ENCODE measurements at regions not wholly inside any gene's neighbourhood (a gene's known extent, or its start where the extent isn't known, plus 50 kb on each side); places are given as distances from the start of the nearest gene placed in this dataset.

DNA sequence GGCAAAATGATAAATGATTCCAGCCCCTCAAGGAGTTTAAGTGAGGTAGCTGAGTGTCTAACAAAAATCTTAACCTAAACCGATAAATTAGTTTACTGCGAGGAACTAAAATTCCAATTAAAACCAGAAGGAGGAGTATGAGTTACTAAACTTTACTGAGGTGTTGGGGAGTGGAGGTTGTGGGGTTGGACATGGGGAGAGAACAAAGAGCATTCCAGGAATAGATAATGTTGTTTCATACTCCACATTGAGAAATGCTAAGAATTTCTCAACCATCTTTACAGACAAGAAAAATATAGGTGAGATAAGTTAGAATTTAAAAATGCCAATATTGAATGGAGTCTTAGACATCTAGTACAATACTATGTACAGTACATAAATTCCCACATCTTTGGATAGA, 488.6 kb downstream of the METTL15 start:
- TF ChIP-seq, protein P1, sequence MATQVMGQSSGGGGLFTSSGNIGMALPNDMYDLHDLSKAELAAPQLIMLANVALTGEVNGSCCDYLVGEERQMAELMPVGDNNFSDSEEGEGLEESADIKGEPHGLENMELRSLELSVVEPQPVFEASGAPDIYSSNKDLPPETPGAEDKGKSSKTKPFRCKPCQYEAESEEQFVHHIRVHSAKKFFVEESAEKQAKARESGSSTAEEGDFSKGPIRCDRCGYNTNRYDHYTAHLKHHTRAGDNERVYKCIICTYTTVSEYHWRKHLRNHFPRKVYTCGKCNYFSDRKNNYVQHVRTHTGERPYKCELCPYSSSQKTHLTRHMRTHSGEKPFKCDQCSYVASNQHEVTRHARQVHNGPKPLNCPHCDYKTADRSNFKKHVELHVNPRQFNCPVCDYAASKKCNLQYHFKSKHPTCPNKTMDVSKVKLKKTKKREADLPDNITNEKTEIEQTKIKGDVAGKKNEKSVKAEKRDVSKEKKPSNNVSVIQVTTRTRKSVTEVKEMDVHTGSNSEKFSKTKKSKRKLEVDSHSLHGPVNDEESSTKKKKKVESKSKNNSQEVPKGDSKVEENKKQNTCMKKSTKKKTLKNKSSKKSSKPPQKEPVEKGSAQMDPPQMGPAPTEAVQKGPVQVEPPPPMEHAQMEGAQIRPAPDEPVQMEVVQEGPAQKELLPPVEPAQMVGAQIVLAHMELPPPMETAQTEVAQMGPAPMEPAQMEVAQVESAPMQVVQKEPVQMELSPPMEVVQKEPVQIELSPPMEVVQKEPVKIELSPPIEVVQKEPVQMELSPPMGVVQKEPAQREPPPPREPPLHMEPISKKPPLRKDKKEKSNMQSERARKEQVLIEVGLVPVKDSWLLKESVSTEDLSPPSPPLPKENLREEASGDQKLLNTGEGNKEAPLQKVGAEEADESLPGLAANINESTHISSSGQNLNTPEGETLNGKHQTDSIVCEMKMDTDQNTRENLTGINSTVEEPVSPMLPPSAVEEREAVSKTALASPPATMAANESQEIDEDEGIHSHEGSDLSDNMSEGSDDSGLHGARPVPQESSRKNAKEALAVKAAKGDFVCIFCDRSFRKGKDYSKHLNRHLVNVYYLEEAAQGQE (IDR thresholded peaks at IDR 0.05; ENCODE audit: low read depth), result no peak
- TF ChIP-seq RAD21 (IDR thresholded peaks at IDR 0.05; ENCODE audit: low read depth) (no peak), CEBPB (IDR thresholded peaks at IDR 0.05) (no peak), TAF1 (IDR thresholded peaks at IDR 0.05; ENCODE audit: low read depth) (no peak), ZBTB7A (IDR thresholded peaks at IDR 0.05; ENCODE audit: low read depth) (no peak)

Measured in Ishikawa (cell line).